OCI-LY7 (cell line): ENCODE measurements at regions not wholly inside any gene's neighbourhood (a gene's known extent, or its start where the extent isn't known, plus 50 kb on each side); places are given as distances from the start of the nearest gene placed in this dataset.

Experiments
- BruUV-seq: library from RNA; stranded (reverse); fragments of 400-500 nt; replicated peaks from 2 replicates; lab custom pipeline; 2021; lab: Mats Ljungman, UMichigan
- CTCF ChIA-PET: fragments of 300-600 bp; sonication (Branson Sonifier 250); formaldehyde crosslinking; loops from one replicate; lab custom pipeline; 2022; ENCODE audit warnings: antibody characterized with exemption; ENCODE audit not compliant: unreplicated experiment; lab: Charles Lee
- POLR2A ChIA-PET: fragments of 300-600 bp; sonication (Branson Sonifier 250); formaldehyde crosslinking; loops from one replicate; lab custom pipeline; 2022; ENCODE audit warnings: antibody characterized with exemption; lab: Charles Lee
- DNase-seq: peaks from one replicate; pipeline ENCODE4 v3.0.0-alpha.2; 2015; ENCODE audit warnings: low spot score
- H2AFZ ChIP-seq: fragments of 200-600 bp; sonication (generic), shearing (Covaris generic); 2 replicates; pipeline ENCODE4 v1.6.1; 2014; ENCODE audit warnings: mild to moderate bottlenecking, antibody characterized with exemption, low read length, moderate library complexity
- H3K27ac ChIP-seq: fragments of 200-600 bp; sonication (generic); 2 replicates; pipeline ENCODE4 v1.5.1; 2014; ENCODE audit warnings: mixed run types, low read depth, mild to moderate bottlenecking, moderate library complexity, low read length, inconsistent platforms; ENCODE audit not compliant: poor library complexity, severe bottlenecking
- H3K36me3 ChIP-seq: fragments of 200-600 bp; sonication (generic); 2 replicates; pipeline ENCODE4 v1.6.1; 2014; ENCODE audit warnings: mild to moderate bottlenecking, antibody characterized with exemption, low read length, moderate library complexity, mixed read lengths; ENCODE audit not compliant: insufficient read depth
- H3K4me1 ChIP-seq: fragments of 200-600 bp; sonication (generic); 2 replicates; pipeline ENCODE4 v1.5.1; 2014; ENCODE audit warnings: mild to moderate bottlenecking, low read length; ENCODE audit not compliant: insufficient read depth, poor library complexity, severe bottlenecking
- H3K4me2 ChIP-seq: fragments of 200-600 bp; sonication (generic); 2 replicates; pipeline ENCODE4 v1.6.1; 2014; ENCODE audit warnings: mild to moderate bottlenecking, low read length
- H3K4me3 ChIP-seq: fragments of 200-600 bp; sonication (generic); 2 replicates; pipeline ENCODE4 v1.5.1; 2014; ENCODE audit warnings: mild to moderate bottlenecking, low read depth, low read length; ENCODE audit not compliant: poor library complexity, severe bottlenecking
- H3K79me2 ChIP-seq: fragments of 200-600 bp; sonication (generic); 2 replicates; pipeline ENCODE4 v1.6.1; 2016; ENCODE audit warnings: low read depth, mild to moderate bottlenecking, low read length, moderate library complexity, mixed read lengths; ENCODE audit not compliant: insufficient read depth
- H3K9me2 ChIP-seq: fragments of 200-600 bp; sonication (generic); 2 replicates; pipeline ENCODE4 v1.6.1; 2016; ENCODE audit warnings: mild to moderate bottlenecking, low read length, mixed read lengths; ENCODE audit not compliant: insufficient read depth
- H3K9me3 ChIP-seq: fragments of 200-600 bp; sonication (generic); 2 replicates; pipeline ENCODE4 v1.6.1; 2014; ENCODE audit warnings: mild to moderate bottlenecking, mixed run types, low read length, mixed read lengths
- H4K20me1 ChIP-seq: fragments of 200-600 bp; sonication (generic); 2 replicates; pipeline ENCODE4 v1.6.1; 2014; ENCODE audit warnings: mild to moderate bottlenecking, antibody characterized with exemption, low read length, moderate library complexity, mixed read lengths; ENCODE audit not compliant: insufficient read depth
- EZH2phosphoT487 ChIP-seq: fragments of 200-600 bp; sonication (generic); IDR thresholded peaks from 2 replicates; pipeline ENCODE4 v1.6.1; 2018; ENCODE audit warnings: low read depth, borderline replicate concordance, mild to moderate bottlenecking, mixed run types, antibody characterized with exemption, low read length, moderate library complexity, mixed read lengths
- intact Hi-C: fragments of 100-400 bp; cut with micrococcal nuclease; formaldehyde crosslinking; loops from one replicate; pipeline ENCODE4 v1.10.0; 2022; ENCODE audit not compliant: unreplicated experiment
- TF ChIP-seq, protein P1 (sequence below): fragments of 200-600 bp; sonication (generic); conservative IDR thresholded peaks from 2 replicates; pipeline ENCODE4 v1.5.1; 2014; ENCODE audit warnings: mild to moderate bottlenecking, antibody characterized with exemption, low read length, moderate library complexity, mixed read lengths

DNA sequence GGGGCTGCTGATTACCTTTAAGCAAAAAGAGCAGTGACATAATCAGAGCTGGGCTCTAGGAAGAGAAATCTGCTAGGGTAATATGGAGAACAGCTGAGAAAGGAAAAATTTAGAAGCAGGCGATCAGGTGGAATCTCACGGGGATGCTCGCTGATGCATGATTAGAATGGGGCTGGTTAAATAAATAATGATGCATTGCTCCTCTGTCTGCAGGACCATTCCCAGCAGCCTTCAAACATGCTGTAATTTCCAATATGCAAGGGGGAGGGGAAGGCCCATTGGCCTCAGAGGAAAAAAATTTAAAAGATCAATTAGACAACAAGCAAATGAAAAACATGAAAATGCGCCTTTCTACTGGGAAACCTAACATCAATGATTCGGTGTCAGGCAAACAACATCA lies 65.6 kb upstream of the C10orf90 start:
- no peak for DNase-seq
- Histone ChIP-seq H3K36me3 (no peaks in the 10 kb centered on the region), H3K9me2 (no peaks in the 10 kb centered on the region), H3K4me2 (no peak overlapping the region), H3K27ac (no peak overlapping the region), H2AFZ (no peak overlapping the region), H3K4me1 (no peaks in the 10 kb centered on the region), H3K79me2 (no peaks in the 10 kb centered on the region), H3K4me3 (no peak overlapping the region), H4K20me1 (no peaks in the 10 kb centered on the region), H3K9me3 (no peaks in the 10 kb centered on the region)
- intact Hi-C loops, result no loop called here
- no peak for TF ChIP-seq EZH2phosphoT487
- TF ChIP-seq, protein P1, sequence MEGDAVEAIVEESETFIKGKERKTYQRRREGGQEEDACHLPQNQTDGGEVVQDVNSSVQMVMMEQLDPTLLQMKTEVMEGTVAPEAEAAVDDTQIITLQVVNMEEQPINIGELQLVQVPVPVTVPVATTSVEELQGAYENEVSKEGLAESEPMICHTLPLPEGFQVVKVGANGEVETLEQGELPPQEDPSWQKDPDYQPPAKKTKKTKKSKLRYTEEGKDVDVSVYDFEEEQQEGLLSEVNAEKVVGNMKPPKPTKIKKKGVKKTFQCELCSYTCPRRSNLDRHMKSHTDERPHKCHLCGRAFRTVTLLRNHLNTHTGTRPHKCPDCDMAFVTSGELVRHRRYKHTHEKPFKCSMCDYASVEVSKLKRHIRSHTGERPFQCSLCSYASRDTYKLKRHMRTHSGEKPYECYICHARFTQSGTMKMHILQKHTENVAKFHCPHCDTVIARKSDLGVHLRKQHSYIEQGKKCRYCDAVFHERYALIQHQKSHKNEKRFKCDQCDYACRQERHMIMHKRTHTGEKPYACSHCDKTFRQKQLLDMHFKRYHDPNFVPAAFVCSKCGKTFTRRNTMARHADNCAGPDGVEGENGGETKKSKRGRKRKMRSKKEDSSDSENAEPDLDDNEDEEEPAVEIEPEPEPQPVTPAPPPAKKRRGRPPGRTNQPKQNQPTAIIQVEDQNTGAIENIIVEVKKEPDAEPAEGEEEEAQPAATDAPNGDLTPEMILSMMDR, result no peak
- POLR2A ChIA-PET, result no interaction called here
- CTCF ChIA-PET, result no interaction called here
- no TSS peak for BruUV-seq

DNA sequence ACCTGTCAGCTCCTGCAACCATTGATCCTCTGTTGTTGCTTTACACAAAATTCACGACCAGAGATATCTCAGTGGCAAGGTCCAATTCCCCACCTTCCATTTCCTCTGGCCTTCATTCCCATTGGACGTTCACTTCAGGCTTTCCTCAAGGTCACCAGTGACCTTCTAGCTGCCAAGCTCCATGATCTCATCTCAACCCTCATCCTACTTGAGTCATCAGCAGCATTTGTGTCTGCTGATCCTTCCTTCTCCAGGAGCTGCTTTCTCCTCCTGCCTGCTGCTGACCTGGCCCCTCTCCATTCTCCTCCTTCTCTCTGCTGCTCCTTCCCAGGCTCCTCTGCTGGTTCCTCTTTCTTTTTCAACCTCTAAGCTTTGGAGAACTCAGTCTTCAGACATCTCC lies 66.2 kb upstream of the C10orf90 start:
- H3K4me2 ChIP-seq, result no peak overlapping the region
- no peaks in the 10 kb centered on the region for H4K20me1 ChIP-seq
- no peaks in the 10 kb centered on the region for H3K4me1 ChIP-seq
- no TSS peak for BruUV-seq
- no peak overlapping the region for H3K27ac ChIP-seq
- intact Hi-C loops, result no loop called here
- H3K79me2 ChIP-seq, result no peaks in the 10 kb centered on the region
- CTCF ChIA-PET, result no interaction called here
- no peak overlapping the region for H3K4me3 ChIP-seq
- H2AFZ ChIP-seq, result no peak overlapping the region
- TF ChIP-seq, protein P1, result no peak
- TF ChIP-seq EZH2phosphoT487, result no peak
- no peaks in the 10 kb centered on the region for H3K9me2 ChIP-seq
- no peaks in the 10 kb centered on the region for H3K36me3 ChIP-seq
- POLR2A ChIA-PET, result no interaction called here
- H3K9me3 ChIP-seq, result no peaks in the 10 kb centered on the region
- DNase-seq, result no peak

DNA sequence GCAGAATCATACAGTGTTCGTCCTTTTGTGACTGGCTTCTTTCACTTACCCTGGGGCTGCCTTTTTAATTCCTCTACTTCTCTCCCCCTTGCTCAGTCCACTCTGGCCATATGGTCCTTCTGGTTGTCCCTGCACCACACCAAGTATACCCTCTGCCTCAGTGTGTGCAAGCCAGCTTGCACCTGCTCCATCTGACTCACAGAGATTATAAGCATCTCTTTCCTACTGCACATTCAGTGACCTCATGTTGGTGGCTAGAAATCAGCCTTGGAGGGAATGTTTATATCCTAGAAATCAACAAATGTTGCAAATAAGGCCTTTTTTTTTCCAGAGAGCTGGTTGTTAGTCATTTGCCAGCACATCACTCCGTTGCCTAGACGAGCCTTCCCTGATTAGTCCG lies 67.5 kb upstream of the C10orf90 start:
- BruUV-seq, result no TSS peak
- Histone ChIP-seq H4K20me1 (no peaks in the 10 kb centered on the region), H3K4me3 (no peak overlapping the region), H3K4me2 (no peak overlapping the region), H3K9me2 (no peaks in the 10 kb centered on the region), H3K27ac (no peak overlapping the region), H3K4me1 (no peaks in the 10 kb centered on the region), H3K36me3 (no peaks in the 10 kb centered on the region), H2AFZ (no peak overlapping the region), H3K79me2 (no peaks in the 10 kb centered on the region), H3K9me3 (no peaks in the 10 kb centered on the region)
- no peak for TF ChIP-seq EZH2phosphoT487
- TF ChIP-seq, protein P1, result no peak
- POLR2A ChIA-PET, result no interaction called here
- DNase-seq, result no peak
- intact Hi-C loops, result no loop called here
- CTCF ChIA-PET, result no interaction called here
